GM06990 (cell line): ENCODE measurements at regions not wholly inside any gene's neighbourhood (a gene's known extent, or its start where the extent isn't known, plus 50 kb on each side); places are given as distances from the start of the nearest gene placed in this dataset.

Source experiments
- DNase-seq: peaks from one replicate; pipeline ENCODE4 v3.0.0-alpha.2; 2011; ENCODE audit not compliant: insufficient read length; ENCODE audit errors: extremely low read depth
- H3K27me3 ChIP-seq: replicated peaks from 2 replicates; pipeline ENCODE4 v1.6.0; 2011; ENCODE audit warnings: low read length; ENCODE audit not compliant: control insufficient read depth, insufficient read depth
- H3K36me3 ChIP-seq: 2 replicates; pipeline ENCODE4 v1.5.1; 2011; ENCODE audit warnings: low read length; ENCODE audit not compliant: control insufficient read depth, insufficient read depth
- H3K4me3 ChIP-seq: replicated peaks from 2 replicates; pipeline ENCODE4 v1.5.1; 2011; ENCODE audit warnings: low read depth, mild to moderate bottlenecking, control low read depth, low read length
- CTCF ChIP-seq: IDR thresholded peaks from 2 replicates; pipeline ENCODE4 v1.5.1; 2011; ENCODE audit warnings: low read length, control low read depth, mild to moderate bottlenecking, inconsistent platforms; ENCODE audit not compliant: insufficient read depth, poor library complexity, severe bottlenecking

- TF ChIP-seq CTCF, result no peak
- Histone ChIP-seq H3K36me3 (no peaks in the 10 kb centered on the region), H3K4me3 (no peak overlapping the region), H3K27me3 (no peaks in the 10 kb centered on the region)
- no peak for DNase-seq
Observed at GRCh38 chr4:132056496-132056895, 1092.6 kb upstream of the PCDH10 start.

GRCh38 chr4:132059227-132059626, 1089.9 kb upstream of the PCDH10 start:
- no peak for DNase-seq
- TF ChIP-seq CTCF, result no peak
- Histone ChIP-seq H3K27me3 (no peaks in the 10 kb centered on the region), H3K4me3 (no peak overlapping the region), H3K36me3 (no peaks in the 10 kb centered on the region)

GRCh38 chr4:132062611-132063239, 1086.4 kb upstream of the PCDH10 start:
- no peak for TF ChIP-seq CTCF
- H3K36me3 ChIP-seq, result no peaks in the 10 kb centered on the region
- H3K4me3 ChIP-seq, result no peak overlapping the region
- no peak for DNase-seq
- H3K27me3 ChIP-seq, result no peaks in the 10 kb centered on the region

- Histone ChIP-seq H3K27me3 (no peaks in the 10 kb centered on the region), H3K4me3 (no peak overlapping the region), H3K36me3 (no peaks in the 10 kb centered on the region)
- TF ChIP-seq CTCF, result no peak
- DNase-seq, result no peak
Observed at GRCh38 chr4:132063829-132064228, 1085.3 kb upstream of the PCDH10 start.

GRCh38 chr4:132065940-132066495, 1083.1 kb upstream of the PCDH10 start:
- DNase-seq, result no peak

More at GRCh38 chr4:132065940-132066495, 1083.1 kb upstream of the PCDH10 start:
- Histone ChIP-seq H3K36me3 (no peaks in the 10 kb centered on the region), H3K4me3 (no peak overlapping the region), H3K27me3 (no peaks in the 10 kb centered on the region)
- TF ChIP-seq CTCF, result no peak
